Cardiac muscle cell (in vitro differentiated cells and primary cell): ENCODE measurements at regions not wholly inside any gene's neighbourhood (a gene's known extent, or its start where the extent isn't known, plus 50 kb on each side); places are given as distances from the start of the nearest gene placed in this dataset.

ENCODE experiments used
- DNase-seq, 2 donors: peaks; one replicate each; pipeline versions ENCODE4 v3.0.0 to v3.0.0-alpha.2; 2010 to 2017; ENCODE audit warnings: low read depth in 1 of 2, low spot score in 1 of 2
- H3K27ac ChIP-seq: fragments of 200-600 bp; sonication (generic); 2 replicates; pipeline ENCODE4 v1.5.1; 2016
- H3K27me3 ChIP-seq: fragments of 200-600 bp; sonication (generic); 2 replicates; pipeline ENCODE4 v1.6.0; 2016; ENCODE audit warnings: control low read depth
- H3K36me3 ChIP-seq: fragments of 200-600 bp; sonication (generic); 2 replicates; pipeline ENCODE4 v1.5.1; 2016; ENCODE audit warnings: control low read depth
- H3K4me1 ChIP-seq: fragments of 200-600 bp; sonication (generic); 2 replicates; pipeline ENCODE4 v1.8.1; 2017; ENCODE audit warnings: low read depth, mild to moderate bottlenecking, mixed run types
- H3K4me3 ChIP-seq: fragments of 200-600 bp; sonication (generic); 2 replicates; pipeline ENCODE4 v1.5.1; 2016; ENCODE audit warnings: mild to moderate bottlenecking
- H3K9me3 ChIP-seq: fragments of 200-600 bp; sonication (generic); 2 replicates; pipeline ENCODE4 v1.5.1; 2017; ENCODE audit warnings: low read depth, mild to moderate bottlenecking, control low read depth
- CTCF ChIP-seq: IDR thresholded peaks from 2 replicates; pipeline ENCODE4 v1.5.1; 2012; ENCODE audit warnings: low read depth, mild to moderate bottlenecking, low read length

GRCh38 chr14:101155575-101155974 lies 252.1 kb upstream of the RTL1 start:
- Histone ChIP-seq H3K27me3 (no peaks in the 10 kb centered on the region), H3K4me1 (no peaks in the 10 kb centered on the region), H3K27ac (no peak overlapping the region), H3K36me3 (no peaks in the 10 kb centered on the region), H3K4me3 (no peak overlapping the region), H3K9me3 (no peaks in the 10 kb centered on the region)
- DNase-seq = no peak
- no peak for TF ChIP-seq CTCF

GRCh38 chr14:101167428-101167827 lies 263.9 kb upstream of the RTL1 start:
- H3K27ac ChIP-seq = no peak overlapping the region
- no peak for TF ChIP-seq CTCF
- H3K36me3 ChIP-seq = no peaks in the 10 kb centered on the region
- H3K27me3 ChIP-seq = no peaks in the 10 kb centered on the region
- no peak overlapping the region for H3K4me3 ChIP-seq
- H3K9me3 ChIP-seq = no peaks in the 10 kb centered on the region
- no peak for DNase-seq
- no peaks in the 10 kb centered on the region for H3K4me1 ChIP-seq

- no peak for DNase-seq
- no peaks in the 10 kb centered on the region for H3K4me1 ChIP-seq
- no peaks in the 10 kb centered on the region for H3K27me3 ChIP-seq
- no peaks in the 10 kb centered on the region for H3K9me3 ChIP-seq
- H3K4me3 ChIP-seq = no peak overlapping the region
- no peak overlapping the region for H3K27ac ChIP-seq
- no peak for TF ChIP-seq CTCF
- no peaks in the 10 kb centered on the region for H3K36me3 ChIP-seq
Measured at GRCh38 chr14:101169267-101169666, 265.7 kb upstream of the RTL1 start.

- Histone ChIP-seq H3K4me1 (no peaks in the 10 kb centered on the region), H3K9me3 (no peaks in the 10 kb centered on the region), H3K27me3 (no peaks in the 10 kb centered on the region), H3K36me3 (no peaks in the 10 kb centered on the region), H3K4me3 (no peak overlapping the region), H3K27ac (no peak overlapping the region)
- no peak for TF ChIP-seq CTCF
- DNase-seq = no peak
Measured at GRCh38 chr14:101171650-101172049, 268.1 kb upstream of the RTL1 start.

- no peaks in the 10 kb centered on the region for H3K9me3 ChIP-seq
- H3K27ac ChIP-seq = no peak overlapping the region
- no peaks in the 10 kb centered on the region for H3K27me3 ChIP-seq
- H3K4me1 ChIP-seq = no peaks in the 10 kb centered on the region
- no peak for TF ChIP-seq CTCF
- DNase-seq = no peak
- no peak overlapping the region for H3K4me3 ChIP-seq
- H3K36me3 ChIP-seq = no peaks in the 10 kb centered on the region
Measured at GRCh38 chr14:101173698-101174521, 270.4 kb upstream of the RTL1 start.

GRCh38 chr14:101174522-101174838 lies 271.0 kb upstream of the RTL1 start:
- H3K27ac ChIP-seq = no peak overlapping the region
- H3K27me3 ChIP-seq = no peaks in the 10 kb centered on the region
- H3K36me3 ChIP-seq = no peaks in the 10 kb centered on the region
- DNase-seq = peak in 1 of 2 donors; percentile 17
- H3K9me3 ChIP-seq = no peaks in the 10 kb centered on the region
- TF ChIP-seq CTCF = no peak
- no peaks in the 10 kb centered on the region for H3K4me1 ChIP-seq
- no peak overlapping the region for H3K4me3 ChIP-seq
